H1 (cell line): ENCODE measurements at regions not wholly inside any gene's neighbourhood (a gene's known extent, or its start where the extent isn't known, plus 50 kb on each side); places are given as distances from the start of the nearest gene placed in this dataset.

Experiments used
- CTCF ChIA-PET: fragments of 300-600 bp; sonication (Branson Sonifier 250); formaldehyde crosslinking; loops from one replicate; lab custom pipeline; 2021; ENCODE audit not compliant: partially characterized antibody; lab: Charles Lee
- POLR2A ChIA-PET: fragments of 300-600 bp; sonication (Branson Sonifier 250); formaldehyde crosslinking; loops from one replicate; lab custom pipeline; 2021; ENCODE audit warnings: inconsistent platforms; ENCODE audit not compliant: partially characterized antibody; lab: Charles Lee
- DNase-seq, 2 experiments: peaks; one replicate each; pipeline versions ENCODE4 v3.0.0 to v3.0.0-alpha.2; 2010 to 2022; ENCODE audit warnings: low spot score in 2 of 2, low read depth in 1 of 2, mixed read lengths in 1 of 2
- FAIRE-seq: peaks from 2 replicates; lab custom pipeline; 2011; peaks lifted over from hg19 to GRCh38; lab: Jason Lieb, UNC
- H2AFZ ChIP-seq: 2 replicates; pipeline ENCODE4 v1.8.1; 2012; ENCODE audit warnings: low read length, inconsistent platforms
- H2AK5ac ChIP-seq: 2 replicates; pipeline ENCODE4 v1.6.1; 2013; ENCODE audit warnings: low read depth, low read length
- H2BK120ac ChIP-seq: replicated peaks from 2 replicates; pipeline ENCODE3; 2013; ENCODE audit warnings: low read depth, low read length, inconsistent platforms
- H2BK12ac ChIP-seq: 2 replicates; pipeline ENCODE4 v1.6.1; 2013; ENCODE audit warnings: low read depth, low read length
- H2BK15ac ChIP-seq: 2 replicates; pipeline ENCODE4 v1.6.1; 2013; ENCODE audit warnings: low read length
- H2BK20ac ChIP-seq: 2 replicates; pipeline ENCODE4 v1.6.1; 2013; ENCODE audit warnings: low read length
- H2BK5ac ChIP-seq: 2 replicates; pipeline ENCODE4 v1.6.1; 2013; ENCODE audit warnings: low read depth, low read length
- H3K14ac ChIP-seq: 2 replicates; pipeline ENCODE4 v1.6.1; 2013; ENCODE audit warnings: inconsistent platforms; ENCODE audit not compliant: insufficient read length
- H3K18ac ChIP-seq: 2 replicates; pipeline ENCODE4 v1.6.1; 2013; ENCODE audit warnings: low read length; ENCODE audit errors: extremely low read depth
- H3K23ac ChIP-seq: 2 replicates; pipeline ENCODE4 v1.6.1; 2013; ENCODE audit warnings: inconsistent platforms; ENCODE audit not compliant: insufficient read length
- H3K23me2 ChIP-seq: 2 replicates; pipeline ENCODE4 v1.6.1; 2013; ENCODE audit warnings: low read depth, low read length
- H3K27ac ChIP-seq: 2 replicates; pipeline ENCODE4 v1.6.1; 2011; ENCODE audit warnings: low read depth, low read length, inconsistent platforms
- H3K27me3 ChIP-seq, 4 experiments: replicated peaks in 1 of 4; 1 replicate in 1 of 4; 2 replicates in 3 of 4; pipeline versions ENCODE4 v1.6.1 to v1.8.1; 2011 to 2013; ENCODE audit warnings: low read length in 3 of 4, mild to moderate bottlenecking in 3 of 4, inconsistent platforms in 2 of 4, mixed read lengths in 2 of 4, moderate library complexity in 1 of 4; ENCODE audit not compliant: control insufficient read depth in 3 of 4, insufficient read depth in 3 of 4; ENCODE audit errors: extremely low read depth in 1 of 4
- H3K36me3 ChIP-seq, 4 experiments: 2 replicates each; pipeline versions ENCODE4 v1.6.1 to v1.8.1; 2011 to 2013; ENCODE audit warnings: mild to moderate bottlenecking in 4 of 4, low read length in 3 of 4, moderate library complexity in 2 of 4, control low read depth in 1 of 4, inconsistent platforms in 1 of 4; ENCODE audit not compliant: insufficient read depth in 4 of 4, control insufficient read depth in 2 of 4
- H3K4ac ChIP-seq: replicated peaks from 2 replicates; pipeline ENCODE3; 2013; ENCODE audit warnings: low read length, low read depth, mixed read lengths, inconsistent platforms; ENCODE audit not compliant: insufficient read length
- H3K4me1 ChIP-seq, 4 experiments: replicated peaks in 1 of 4; 1 replicate in 1 of 4; 2 replicates in 3 of 4; pipeline versions ENCODE4 v1.6.1 to v1.8.1; 2011 to 2013; ENCODE audit warnings: low read length in 3 of 4, inconsistent platforms in 2 of 4, mixed read lengths in 1 of 4; ENCODE audit not compliant: insufficient read depth in 4 of 4, control insufficient read depth in 3 of 4
- H3K4me2 ChIP-seq, 2 experiments: 2 replicates each; pipeline versions ENCODE4 v1.6.1 to v1.8.1; 2011 to 2013; ENCODE audit warnings: low read depth in 2 of 2, low read length in 2 of 2, control low read depth in 1 of 2, inconsistent platforms in 1 of 2, mild to moderate bottlenecking in 1 of 2; ENCODE audit not compliant: insufficient read depth in 1 of 2
- H3K4me3 ChIP-seq, 4 experiments: fragments of 200-600, 300-600 bp in 1 of 4; sonication (generic), shearing (Covaris generic), sonication (Bioruptor Twin) in 1 of 4; 2 replicates each; pipeline versions ENCODE4 v1.5.1 to v1.8.1; 2011 to 2016; ENCODE audit warnings: low read length in 4 of 4, low read depth in 3 of 4, control low read depth in 2 of 4, inconsistent platforms in 2 of 4, mild to moderate bottlenecking in 2 of 4, mixed read lengths in 1 of 4, moderate library complexity in 1 of 4; ENCODE audit not compliant: insufficient read depth in 2 of 4; ENCODE audit errors: extremely low read depth in 1 of 4
- H3K56ac ChIP-seq: replicated peaks from 2 replicates; pipeline ENCODE3; 2013; ENCODE audit warnings: low read depth, mild to moderate bottlenecking, mixed read lengths, low read length, inconsistent platforms; ENCODE audit not compliant: insufficient read length
- H3K79me1 ChIP-seq: 2 replicates; pipeline ENCODE4 v1.6.1; 2013; ENCODE audit warnings: low read depth, low read length, control low read depth
- H3K79me2 ChIP-seq, 2 experiments: 2 replicates each; pipeline versions ENCODE4 v1.6.1 to v1.8.1; 2012 to 2013; ENCODE audit warnings: low read length in 2 of 2, mild to moderate bottlenecking in 2 of 2, inconsistent platforms in 1 of 2; ENCODE audit not compliant: insufficient read depth in 2 of 2, control insufficient read depth in 1 of 2
- H3K9ac ChIP-seq, 4 experiments: replicated peaks in 1 of 4; 1 replicate in 1 of 4; 2 replicates in 3 of 4; pipeline versions ENCODE4 v1.6.1 to v1.8.1; 2011 to 2013; ENCODE audit warnings: low read depth in 3 of 4, low read length in 3 of 4, control low read depth in 2 of 4, mild to moderate bottlenecking in 2 of 4, moderate library complexity in 2 of 4, inconsistent platforms in 1 of 4; ENCODE audit errors: extremely low read depth in 1 of 4
- H3K9me3 ChIP-seq, 2 experiments: 2 replicates each; pipeline versions ENCODE4 v1.6.1 to v1.8.1; 2012 to 2013; ENCODE audit warnings: mild to moderate bottlenecking in 2 of 2, moderate library complexity in 2 of 2, control low read depth in 1 of 2, inconsistent platforms in 1 of 2, low read depth in 1 of 2, low read length in 1 of 2, mixed read lengths in 1 of 2; ENCODE audit not compliant: insufficient read depth in 2 of 2
- H4K20me1 ChIP-seq, 2 experiments: replicated peaks in 1 of 2; 2 replicates each; pipeline versions ENCODE3 to v1.8.1; 2011 to 2013; ENCODE audit warnings: inconsistent platforms in 2 of 2, low read length in 2 of 2, mild to moderate bottlenecking in 1 of 2; ENCODE audit not compliant: insufficient read depth in 2 of 2, control insufficient read depth in 1 of 2
- H4K5ac ChIP-seq: 2 replicates; pipeline ENCODE4 v1.6.1; 2013; ENCODE audit warnings: low read length, low read depth, mixed read lengths, inconsistent platforms; ENCODE audit not compliant: insufficient read length
- H4K8ac ChIP-seq: 2 replicates; pipeline ENCODE4 v1.8.0; 2013; ENCODE audit warnings: mild to moderate bottlenecking, moderate library complexity, low read length, inconsistent platforms; ENCODE audit not compliant: insufficient read depth; ENCODE audit errors: extremely low read depth
- H4K91ac ChIP-seq: replicated peaks from 2 replicates; pipeline ENCODE3; 2013; ENCODE audit warnings: low read length, mixed read lengths, inconsistent platforms; ENCODE audit not compliant: insufficient read length
- EP300 ChIP-seq, 2 experiments: IDR thresholded peaks; 1 replicate in 1 of 2; 2 replicates in 1 of 2; pipeline ENCODE4 v1.6.1; 2011 to 2012; ENCODE audit warnings: low read depth in 2 of 2, low read length in 2 of 2, mild to moderate bottlenecking in 2 of 2, borderline replicate concordance in 1 of 2, inconsistent platforms in 1 of 2, moderate library complexity in 1 of 2
- KDM5A ChIP-seq: fragments of 200-600 bp; IDR thresholded peaks from 2 replicates; pipeline ENCODE4 v1.7.1; 2012; ENCODE audit warnings: mild to moderate bottlenecking, low read length, inconsistent platforms, mixed read lengths
- SIRT6 ChIP-seq: IDR thresholded peaks from one replicate; pipeline ENCODE4 v1.7.1; 2012; ENCODE audit warnings: low read length, inconsistent platforms
- SIX5 ChIP-seq: IDR thresholded peaks from 2 replicates; pipeline ENCODE4 v1.6.1; 2011; ENCODE audit warnings: mild to moderate bottlenecking, low read depth, low read length
- TBP ChIP-seq: IDR thresholded peaks from 2 replicates; pipeline ENCODE4 v1.6.1; 2011; ENCODE audit warnings: low read depth, low read length, improper control_type of control experiment
- WGBS, 2 experiments: shearing (Covaris generic) in 1 of 2; methylation state at CpG; one replicate each; pipeline versions ENCODE4 v1.1.6 to v1.1.7; 2013 to 2015; ENCODE audit warnings: low lambda C conversion rate in 2 of 2, mixed read lengths in 2 of 2, inconsistent platforms in 1 of 2, low coverage in 1 of 2, missing lambda C conversion rate in 1 of 2; ENCODE audit not compliant: insufficient replicate concordance in 2 of 2, insufficient coverage in 1 of 2, insufficient read length in 1 of 2; ENCODE audit errors: extremely low coverage in 1 of 2, missing lambda C conversion rate in 1 of 2; 5-methylcytosine and 5-hydroxymethylcytosine counted together

DNA sequence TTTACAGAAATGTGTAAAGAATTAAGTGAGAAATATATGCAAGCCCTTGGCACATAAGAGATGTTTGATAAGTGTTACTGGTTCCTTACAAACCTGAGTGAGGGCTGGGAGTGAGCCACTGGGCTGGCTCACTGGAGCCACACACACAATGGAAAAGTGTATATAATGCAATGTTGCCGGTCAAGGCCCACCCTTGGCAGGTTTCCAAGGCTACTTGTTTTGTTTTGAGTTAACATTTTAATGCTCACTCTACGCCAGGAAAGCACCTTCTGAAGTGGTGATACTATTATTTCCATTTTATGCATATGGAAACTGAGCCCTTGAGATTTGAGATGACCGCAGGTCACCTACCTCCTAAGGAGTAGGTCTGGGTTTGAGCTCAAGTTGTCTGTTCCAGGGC, 71.8 kb upstream of the FHIT start:
- no peak overlapping the region for H3K23ac ChIP-seq
- no peak overlapping the region for H3K27ac ChIP-seq
- H2BK5ac ChIP-seq: no peak overlapping the region
- no peaks in the 10 kb centered on the region for H4K20me1 ChIP-seq
- no peak overlapping the region for H3K4ac ChIP-seq
- no peaks in the 10 kb centered on the region for H3K79me2 ChIP-seq
- no peak for DNase-seq
- no peaks in the 10 kb centered on the region for H3K79me1 ChIP-seq
- H2BK15ac ChIP-seq: no peak overlapping the region
- CTCF ChIA-PET: interaction anchor here (1.0 kb wide), 1 partner anchor 9 kb away, joined by 3 read pairs; no protein-coding TSS in a partner anchor
- H2BK20ac ChIP-seq: no peak overlapping the region
- H3K9ac ChIP-seq: no peak overlapping the region
- TF ChIP-seq SIRT6: no peak
- no peak for TF ChIP-seq SIX5
- no peak for TF ChIP-seq EP300 (IDR thresholded peaks at IDR 0.05; ENCODE audit: borderline replicate concordance in 1 of 2, low read depth in 2 of 2, low read length in 2 of 2)
- no peak for TF ChIP-seq KDM5A
- TF ChIP-seq TBP: no peak
- POLR2A ChIA-PET: no interaction called here
- H3K27me3 ChIP-seq: no peaks in the 10 kb centered on the region
- no peak overlapping the region for H4K8ac ChIP-seq
- no peak for FAIRE-seq
- H3K4me3 ChIP-seq: no peak overlapping the region
- no peaks in the 10 kb centered on the region for H3K9me3 ChIP-seq
- no peak overlapping the region for H2AFZ ChIP-seq
- no peak overlapping the region for H2AK5ac ChIP-seq
- H3K4me2 ChIP-seq: no peak overlapping the region
- H2BK120ac ChIP-seq: no peak overlapping the region
- WGBS, 2 experiments: 96% methylated on average over 3 of the region's 3 CpGs; no CpG with 5 or more reads in 1 of the 2 experiments
- no peak overlapping the region for H4K91ac ChIP-seq
- no peaks in the 10 kb centered on the region for H3K4me1 ChIP-seq
- no peaks in the 10 kb centered on the region for H3K36me3 ChIP-seq
- H3K23me2 ChIP-seq: no peaks in the 10 kb centered on the region
- no peak overlapping the region for H3K18ac ChIP-seq
- H4K5ac ChIP-seq: no peak overlapping the region
- H3K56ac ChIP-seq: no peak overlapping the region
- no peak overlapping the region for H3K14ac ChIP-seq
- H2BK12ac ChIP-seq: no peak overlapping the region
